Activated T-helper 2 cell treated with anti-CD3 and anti-CD28 coated beads, Interferon-gamma antibody, Interleukin-2, Interleukin-4, amounts not matched to agents 10 μg/mL and 5 μg/mL and 100 μg/mL, durations not matched to agents 14 hours and 24 hours and 36 hours (primary cell): ENCODE measurements at regions not wholly inside any gene's neighbourhood (a gene's known extent, or its start where the extent isn't known, plus 50 kb on each side); places are given as distances from the start of the nearest gene placed in this dataset.
"Not testable (repeated sequence)": the region's sequence is repeated elsewhere in the genome, so short reads cannot be mapped to it uniquely, and the experiment has no call there.

Experiments used
- DNase-seq: peaks from one replicate; pipeline ENCODE4 v3.0.0; 2021; ENCODE audit warnings: low spot score
- H3K27ac Mint-ChIP-seq: one replicate; pipeline ENCODE4 v1.8.0; 2021; ENCODE audit warnings: mixed read lengths
- H3K27me3 Mint-ChIP-seq: one replicate; pipeline ENCODE4 v1.8.0; 2021; ENCODE audit warnings: low read depth, mixed read lengths
- H3K36me3 Mint-ChIP-seq: one replicate; pipeline ENCODE4 v1.8.0; 2021; ENCODE audit warnings: low read depth, mixed read lengths
- H3K4me1 Mint-ChIP-seq: one replicate; pipeline ENCODE4 v1.8.0; 2021; ENCODE audit warnings: low read depth, mixed read lengths
- H3K4me3 Mint-ChIP-seq: one replicate; pipeline ENCODE4 v1.8.0; 2021; ENCODE audit warnings: low read depth, mild to moderate bottlenecking, moderate library complexity, mixed read lengths
- H3K9me3 Mint-ChIP-seq: one replicate; pipeline ENCODE4 v1.8.0; 2021; ENCODE audit warnings: mixed read lengths
- intact Hi-C: fragments of 100-400 bp; cut with micrococcal nuclease; formaldehyde crosslinking; loops from one replicate; pipeline ENCODE4 v1.15.1; 2023

GRCh38 chr15:21249508-21250019 lies 190.7 kb downstream of the POTEB3 start:
- intact Hi-C loops, H3K4me3 Mint-ChIP-seq, H3K27ac Mint-ChIP-seq, DNase-seq, H3K36me3 Mint-ChIP-seq, H3K27me3 Mint-ChIP-seq, H3K9me3 Mint-ChIP-seq, H3K4me1 Mint-ChIP-seq: not testable (repeated sequence)
